Liver (tissue), 8 donors: ENCODE measurements at regions not wholly inside any gene's neighbourhood (a gene's known extent, or its start where the extent isn't known, plus 50 kb on each side); places are given as distances from the start of the nearest gene placed in this dataset.

Experiments used
- DNase-seq: peaks from one replicate; pipeline ENCODE4 v3.0.0-alpha.2; 2017; ENCODE audit warnings: low spot score
- H3K27ac ChIP-seq, 2 donors: one replicate each; pipeline ENCODE4 v1.7.0; 2013; ENCODE audit warnings: inconsistent platforms in 2 of 2, low read length in 2 of 2, control low read depth in 1 of 2, low read depth in 1 of 2, mild to moderate bottlenecking in 1 of 2
- H3K27me3 ChIP-seq, 4 donors: one replicate each; pipeline versions ENCODE4 v1.6.1 to v1.7.0; 2013; ENCODE audit warnings: low read length in 3 of 4, inconsistent platforms in 1 of 4, mild to moderate bottlenecking in 1 of 4, moderate library complexity in 1 of 4; ENCODE audit not compliant: control insufficient read depth in 4 of 4, insufficient read depth in 4 of 4
- H3K36me3 ChIP-seq, 4 donors: one replicate each; pipeline versions ENCODE4 v1.6.1 to v1.7.0; 2013; ENCODE audit warnings: low read length in 3 of 4, mild to moderate bottlenecking in 3 of 4, low read depth in 1 of 4, moderate library complexity in 1 of 4; ENCODE audit not compliant: control insufficient read depth in 4 of 4, insufficient read depth in 3 of 4
- H3K4me1 ChIP-seq, 4 donors: one replicate each; pipeline versions ENCODE4 v1.6.1 to v1.7.0; 2013; ENCODE audit warnings: low read length in 3 of 4, mild to moderate bottlenecking in 3 of 4, moderate library complexity in 1 of 4; ENCODE audit not compliant: control insufficient read depth in 4 of 4, insufficient read depth in 4 of 4
- H3K4me3 ChIP-seq, 3 donors: one replicate each; pipeline versions ENCODE4 v1.6.1 to v1.7.0; 2013; ENCODE audit warnings: low read length in 3 of 3, control low read depth in 1 of 3, low read depth in 1 of 3, mild to moderate bottlenecking in 1 of 3
- H3K9ac ChIP-seq, 2 donors: one replicate each; pipeline ENCODE4 v1.7.0; 2013; ENCODE audit warnings: low read length in 2 of 2, mild to moderate bottlenecking in 2 of 2, moderate library complexity in 2 of 2, control low read depth in 1 of 2, low read depth in 1 of 2
- H3K9me3 ChIP-seq, 4 donors: one replicate each; pipeline versions ENCODE4 v1.6.1 to v1.7.0; 2013; ENCODE audit warnings: low read length in 3 of 4; ENCODE audit not compliant: control insufficient read depth in 4 of 4
- ATF3 ChIP-seq: IDR thresholded peaks from 2 replicates; pipeline ENCODE4 v1.6.1; 2016; ENCODE audit warnings: antibody characterized with exemption
- FOXA2 ChIP-seq: IDR thresholded peaks from 2 replicates; pipeline ENCODE4 v1.6.1; 2016; ENCODE audit warnings: antibody characterized with exemption
- HNF4A ChIP-seq, 2 donors: conservative IDR thresholded peaks; 2 replicates each; pipeline ENCODE4 v1.6.1; 2016; ENCODE audit warnings: antibody characterized with exemption in 2 of 2, mild to moderate bottlenecking in 2 of 2
- HNF4G ChIP-seq: IDR thresholded peaks from 2 replicates; pipeline ENCODE4 v1.6.1; 2016; ENCODE audit warnings: antibody characterized with exemption
- JUND ChIP-seq, 2 donors: IDR thresholded peaks; 2 replicates each; pipeline ENCODE4 v1.6.1; 2016; ENCODE audit warnings: antibody characterized with exemption in 2 of 2
- MAX ChIP-seq: IDR thresholded peaks from 2 replicates; pipeline ENCODE4 v1.6.1; 2016; ENCODE audit warnings: antibody characterized with exemption
- NR2F2 ChIP-seq: IDR thresholded peaks from 2 replicates; pipeline ENCODE4 v1.6.1; 2016; ENCODE audit warnings: antibody characterized with exemption
- RXRA ChIP-seq, 2 donors: IDR thresholded peaks; 2 replicates each; pipeline ENCODE4 v1.6.1; 2017 to 2018; ENCODE audit warnings: antibody characterized with exemption in 2 of 2, mild to moderate bottlenecking in 1 of 2
- TAF1 ChIP-seq: conservative IDR thresholded peaks from 2 replicates; pipeline ENCODE4 v1.6.1; 2016; ENCODE audit warnings: antibody characterized with exemption, mild to moderate bottlenecking
- YY1 ChIP-seq: IDR thresholded peaks from 2 replicates; pipeline ENCODE4 v1.6.1; 2016; ENCODE audit warnings: antibody characterized with exemption, mild to moderate bottlenecking
- ZBTB33 ChIP-seq: IDR thresholded peaks from 2 replicates; pipeline ENCODE4 v1.6.1; 2016; ENCODE audit warnings: antibody characterized with exemption
- WGBS: extraction: QIAGEN DNeasy Blood & Tissue Kit; methylation state at CpG from one replicate; pipeline ENCODE4 v1.1.7; 2013; 5-methylcytosine and 5-hydroxymethylcytosine counted together
- TF ChIP-seq, protein P1 (sequence below): fragments of 150-350 bp; IDR thresholded peaks from 2 replicates; pipeline ENCODE4 v1.5.1; 2017; ENCODE audit warnings: improper control_type of control experiment, low read depth, low read length; ENCODE audit not compliant: missing input control
- TF ChIP-seq, protein P2 (sequence below): IDR thresholded peaks from 2 replicates; pipeline ENCODE4 v1.6.1; 2016; ENCODE audit warnings: antibody characterized with exemption, mild to moderate bottlenecking
- donor health status: healthy.
- donor health status: healthy.
- donor health status: healthy.
- donor health status: healthy.
- donor health status: healthy.

DNA sequence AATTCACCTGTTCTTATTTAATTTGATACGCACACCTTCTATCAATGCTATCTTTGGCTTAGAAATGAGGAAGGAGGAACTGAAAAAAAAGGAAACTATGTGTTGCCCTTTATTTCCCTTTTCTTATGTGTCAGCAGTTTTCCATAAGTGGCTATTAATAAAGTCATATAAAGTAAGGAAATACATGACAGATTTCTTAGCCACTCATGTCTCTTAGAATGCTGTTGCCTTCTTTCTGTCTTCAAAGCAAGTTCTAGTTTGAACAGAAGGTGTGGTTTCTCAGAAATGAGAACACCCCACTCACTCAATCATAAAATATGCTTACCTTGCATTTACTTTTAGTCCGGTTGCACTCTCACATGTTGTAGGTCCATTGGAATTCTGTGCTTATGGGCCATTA lies 640.5 kb upstream of the GRM7 start:
- TF ChIP-seq FOXA2 (no peak), RXRA (IDR thresholded peaks at IDR 0.05) (no peak), HNF4A (conservative IDR thresholded peaks at IDR 0.05) (no peak), JUND (IDR thresholded peaks at IDR 0.05) (no peak), ATF3 (no peak), YY1 (no peak), ZBTB33 (no peak), TAF1 (no peak), MAX (no peak)
- TF ChIP-seq, protein P1, sequence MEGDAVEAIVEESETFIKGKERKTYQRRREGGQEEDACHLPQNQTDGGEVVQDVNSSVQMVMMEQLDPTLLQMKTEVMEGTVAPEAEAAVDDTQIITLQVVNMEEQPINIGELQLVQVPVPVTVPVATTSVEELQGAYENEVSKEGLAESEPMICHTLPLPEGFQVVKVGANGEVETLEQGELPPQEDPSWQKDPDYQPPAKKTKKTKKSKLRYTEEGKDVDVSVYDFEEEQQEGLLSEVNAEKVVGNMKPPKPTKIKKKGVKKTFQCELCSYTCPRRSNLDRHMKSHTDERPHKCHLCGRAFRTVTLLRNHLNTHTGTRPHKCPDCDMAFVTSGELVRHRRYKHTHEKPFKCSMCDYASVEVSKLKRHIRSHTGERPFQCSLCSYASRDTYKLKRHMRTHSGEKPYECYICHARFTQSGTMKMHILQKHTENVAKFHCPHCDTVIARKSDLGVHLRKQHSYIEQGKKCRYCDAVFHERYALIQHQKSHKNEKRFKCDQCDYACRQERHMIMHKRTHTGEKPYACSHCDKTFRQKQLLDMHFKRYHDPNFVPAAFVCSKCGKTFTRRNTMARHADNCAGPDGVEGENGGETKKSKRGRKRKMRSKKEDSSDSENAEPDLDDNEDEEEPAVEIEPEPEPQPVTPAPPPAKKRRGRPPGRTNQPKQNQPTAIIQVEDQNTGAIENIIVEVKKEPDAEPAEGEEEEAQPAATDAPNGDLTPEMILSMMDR, result no peak
- H3K4me1 ChIP-seq, result no peaks in the 10 kb centered on the region
- no peaks in the 10 kb centered on the region for H3K36me3 ChIP-seq
- H3K9ac ChIP-seq, result no peak overlapping the region
- no peaks in the 10 kb centered on the region for H3K9me3 ChIP-seq
- H3K27ac ChIP-seq, result no peak overlapping the region
- 75% methylated on average over 2 of the region's 2 CpGs for WGBS
- H3K27me3 ChIP-seq, result no peaks in the 10 kb centered on the region
- H3K4me3 ChIP-seq, result no peak overlapping the region
- DNase-seq, result no peak

GRCh38 chr3:6222069-6222468 lies 638.8 kb upstream of the GRM7 start:
- no peak overlapping the region for H3K27ac ChIP-seq
- 48% methylated on average over 1 of the region's 1 CpG for WGBS
- no peak overlapping the region for H3K9ac ChIP-seq
- no peak for TF ChIP-seq HNF4G
- TF ChIP-seq ZBTB33, result no peak
- TF ChIP-seq, protein P2, sequence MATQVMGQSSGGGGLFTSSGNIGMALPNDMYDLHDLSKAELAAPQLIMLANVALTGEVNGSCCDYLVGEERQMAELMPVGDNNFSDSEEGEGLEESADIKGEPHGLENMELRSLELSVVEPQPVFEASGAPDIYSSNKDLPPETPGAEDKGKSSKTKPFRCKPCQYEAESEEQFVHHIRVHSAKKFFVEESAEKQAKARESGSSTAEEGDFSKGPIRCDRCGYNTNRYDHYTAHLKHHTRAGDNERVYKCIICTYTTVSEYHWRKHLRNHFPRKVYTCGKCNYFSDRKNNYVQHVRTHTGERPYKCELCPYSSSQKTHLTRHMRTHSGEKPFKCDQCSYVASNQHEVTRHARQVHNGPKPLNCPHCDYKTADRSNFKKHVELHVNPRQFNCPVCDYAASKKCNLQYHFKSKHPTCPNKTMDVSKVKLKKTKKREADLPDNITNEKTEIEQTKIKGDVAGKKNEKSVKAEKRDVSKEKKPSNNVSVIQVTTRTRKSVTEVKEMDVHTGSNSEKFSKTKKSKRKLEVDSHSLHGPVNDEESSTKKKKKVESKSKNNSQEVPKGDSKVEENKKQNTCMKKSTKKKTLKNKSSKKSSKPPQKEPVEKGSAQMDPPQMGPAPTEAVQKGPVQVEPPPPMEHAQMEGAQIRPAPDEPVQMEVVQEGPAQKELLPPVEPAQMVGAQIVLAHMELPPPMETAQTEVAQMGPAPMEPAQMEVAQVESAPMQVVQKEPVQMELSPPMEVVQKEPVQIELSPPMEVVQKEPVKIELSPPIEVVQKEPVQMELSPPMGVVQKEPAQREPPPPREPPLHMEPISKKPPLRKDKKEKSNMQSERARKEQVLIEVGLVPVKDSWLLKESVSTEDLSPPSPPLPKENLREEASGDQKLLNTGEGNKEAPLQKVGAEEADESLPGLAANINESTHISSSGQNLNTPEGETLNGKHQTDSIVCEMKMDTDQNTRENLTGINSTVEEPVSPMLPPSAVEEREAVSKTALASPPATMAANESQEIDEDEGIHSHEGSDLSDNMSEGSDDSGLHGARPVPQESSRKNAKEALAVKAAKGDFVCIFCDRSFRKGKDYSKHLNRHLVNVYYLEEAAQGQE, result no peak
- TF ChIP-seq RXRA (IDR thresholded peaks at IDR 0.05), result no peak
- no peak for TF ChIP-seq NR2F2
- TF ChIP-seq HNF4A (conservative IDR thresholded peaks at IDR 0.05), result no peak
- TF ChIP-seq, protein P1, result no peak
- no peak overlapping the region for H3K4me3 ChIP-seq
- H3K9me3 ChIP-seq, result no peaks in the 10 kb centered on the region
- no peaks in the 10 kb centered on the region for H3K27me3 ChIP-seq
- H3K4me1 ChIP-seq, result no peaks in the 10 kb centered on the region
- no peak for DNase-seq
- no peaks in the 10 kb centered on the region for H3K36me3 ChIP-seq
